Thyroid gland (tissue), 4 donors: ENCODE measurements at regions not wholly inside any gene's neighbourhood (a gene's known extent, or its start where the extent isn't known, plus 50 kb on each side); places are given as distances from the start of the nearest gene placed in this dataset.

ENCODE experiments used
- POLR2A ChIP-seq, 2 donors: fragments of 450-650 bp; IDR thresholded peaks; one replicate each; pipeline ENCODE4 v1.6.1; 2017; ENCODE audit warnings: antibody characterized with exemption in 2 of 2, mild to moderate bottlenecking in 2 of 2, moderate library complexity in 1 of 2
- TF ChIP-seq, protein P1 (sequence below), 6 experiments: fragments of 200-600 bp in 3 of 6; fragments of 450-650 bp in 3 of 6; sonication (generic) in 3 of 6; IDR thresholded peaks; one replicate each; pipeline ENCODE4 v1.5.1; 2016 to 2019; ENCODE audit warnings: antibody characterized with exemption in 6 of 6, mild to moderate bottlenecking in 2 of 6, inconsistent platforms in 1 of 6, moderate library complexity in 1 of 6

DNA sequence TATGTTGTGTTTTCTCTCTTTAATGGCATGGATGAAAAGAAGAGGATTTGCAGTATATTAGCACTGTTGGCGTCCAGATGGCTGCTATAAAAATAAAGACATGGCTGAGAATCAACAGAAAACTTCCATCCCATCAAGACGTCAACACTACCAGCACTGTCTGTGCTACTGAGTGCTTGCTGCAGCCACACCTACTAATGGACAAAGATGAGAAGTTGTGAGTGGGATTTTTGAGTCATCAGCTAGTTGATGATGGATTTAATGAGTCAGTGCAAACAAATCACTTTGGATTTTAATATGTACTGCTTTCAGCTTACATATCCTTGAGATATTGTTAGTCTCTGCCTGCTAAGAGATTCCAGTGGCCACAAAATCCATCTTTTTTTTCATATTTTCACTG is 631.0 kb upstream of the ANKRD30A start:
- TF ChIP-seq, protein P1, sequence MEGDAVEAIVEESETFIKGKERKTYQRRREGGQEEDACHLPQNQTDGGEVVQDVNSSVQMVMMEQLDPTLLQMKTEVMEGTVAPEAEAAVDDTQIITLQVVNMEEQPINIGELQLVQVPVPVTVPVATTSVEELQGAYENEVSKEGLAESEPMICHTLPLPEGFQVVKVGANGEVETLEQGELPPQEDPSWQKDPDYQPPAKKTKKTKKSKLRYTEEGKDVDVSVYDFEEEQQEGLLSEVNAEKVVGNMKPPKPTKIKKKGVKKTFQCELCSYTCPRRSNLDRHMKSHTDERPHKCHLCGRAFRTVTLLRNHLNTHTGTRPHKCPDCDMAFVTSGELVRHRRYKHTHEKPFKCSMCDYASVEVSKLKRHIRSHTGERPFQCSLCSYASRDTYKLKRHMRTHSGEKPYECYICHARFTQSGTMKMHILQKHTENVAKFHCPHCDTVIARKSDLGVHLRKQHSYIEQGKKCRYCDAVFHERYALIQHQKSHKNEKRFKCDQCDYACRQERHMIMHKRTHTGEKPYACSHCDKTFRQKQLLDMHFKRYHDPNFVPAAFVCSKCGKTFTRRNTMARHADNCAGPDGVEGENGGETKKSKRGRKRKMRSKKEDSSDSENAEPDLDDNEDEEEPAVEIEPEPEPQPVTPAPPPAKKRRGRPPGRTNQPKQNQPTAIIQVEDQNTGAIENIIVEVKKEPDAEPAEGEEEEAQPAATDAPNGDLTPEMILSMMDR (IDR thresholded peaks at IDR 0.05) = no peak
- TF ChIP-seq POLR2A (IDR thresholded peaks at IDR 0.05) = no peak
